ENCODE measurements at regions not wholly inside any gene's neighbourhood (a gene's known extent, or its start where the extent isn't known, plus 50 kb on each side); places are given as distances from the start of the nearest gene placed in this dataset.

DNA sequence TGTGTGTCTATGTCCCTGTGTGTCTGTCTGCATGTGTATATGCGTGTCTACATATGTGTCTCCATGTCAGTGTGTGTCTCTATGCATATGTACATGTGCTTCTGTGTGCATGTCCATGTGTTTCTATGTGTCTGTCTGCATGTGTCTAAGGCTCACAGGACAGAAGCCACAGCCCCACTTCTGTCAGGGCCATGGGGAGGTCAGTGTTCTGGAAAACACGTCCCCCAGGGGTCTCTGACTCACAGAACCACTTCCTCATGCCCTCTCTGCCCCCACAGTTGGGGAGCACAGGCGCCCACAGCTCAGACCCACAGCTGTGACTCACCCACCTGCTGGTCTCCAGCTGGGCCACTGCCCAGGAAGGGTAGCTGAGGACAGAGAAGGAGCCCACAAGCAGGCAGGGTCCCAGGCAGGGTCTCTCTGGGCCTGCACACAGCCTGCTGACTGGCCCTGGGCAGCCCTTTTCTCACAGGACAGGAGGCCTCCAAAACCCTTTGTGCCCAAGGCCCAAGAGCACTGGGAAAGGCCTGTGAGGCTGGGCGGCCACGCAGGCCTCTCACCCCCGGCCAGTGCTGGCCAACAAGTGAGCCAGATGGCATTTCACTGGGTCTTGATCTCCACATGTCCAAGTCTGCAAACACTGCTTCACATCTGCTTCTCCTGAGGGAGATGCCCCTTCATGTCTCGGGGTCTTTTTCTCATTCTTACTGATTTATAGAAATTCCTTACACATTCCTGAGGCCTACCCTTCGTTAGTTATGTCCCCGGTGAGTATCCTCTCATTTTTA is 102.9 kb upstream of the FAM20C start:
- no peak for TF ChIP-seq EZH2phosphoT487 (IDR thresholded peaks at IDR 0.05; ENCODE audit: unreplicated experiment)
- TF ChIP-seq CTCF (conservative IDR thresholded peaks at IDR 0.05; ENCODE audit: low read depth in 2 of 2): no peak
- TF ChIP-seq POLR2AphosphoS5 (IDR thresholded peaks at IDR 0.05; ENCODE audit: low read depth): no peak
- TF ChIP-seq CREB1 (CRISPR knock-in tag; IDR thresholded peaks at IDR 0.05; ENCODE audit: low read depth): no peak
- no peak for TF ChIP-seq STAT1 (IDR thresholded peaks at IDR 0.05; ENCODE audit: unreplicated experiment)
- TF ChIP-seq ZNF114 (CRISPR knock-in tag; IDR thresholded peaks at IDR 0.05): no peak
- no peak for TF ChIP-seq EZH2 (IDR thresholded peaks at IDR 0.05; ENCODE audit: low read depth, unreplicated experiment)

Data from GM23338 (cell line).